COLO668 (cell line): ENCODE measurements at regions not wholly inside any gene's neighbourhood (a gene's known extent, or its start where the extent isn't known, plus 50 kb on each side); places are given as distances from the start of the nearest gene placed in this dataset.
"Not testable (repeated sequence)": the region's sequence is repeated elsewhere in the genome, so short reads cannot be mapped to it uniquely, and the experiment has no call there.

Experiments
- DNase-seq: peaks from one replicate; lab custom pipeline; 2025; ENCODE audit not compliant: unreplicated experiment; lab: John Stamatoyannopoulos, UW

GRCh38 chr16:33992513-33993177, 533.2 kb downstream of the TP53TG3F start:
- DNase-seq, result not testable (repeated sequence)

GRCh38 chr16:33994207-33994606, 534.8 kb downstream of the TP53TG3F start:
- not testable (repeated sequence) for DNase-seq

GRCh38 chr16:33995821-33996372, 536.5 kb downstream of the TP53TG3F start:
- DNase-seq, result not testable (repeated sequence)

- not testable (repeated sequence) for DNase-seq
These were observed 541.8 kb downstream of the TP53TG3F start for GRCh38 chr16:34001184-34001583.

- not testable (repeated sequence) for DNase-seq
These were observed 542.5 kb downstream of the TP53TG3F start for GRCh38 chr16:34001961-34002360.

- DNase-seq, result not testable (repeated sequence)
These were observed 555.7 kb downstream of the TP53TG3F start for GRCh38 chr16:34014841-34015820.

- DNase-seq, result not testable (repeated sequence)
These were observed 558.9 kb downstream of the TP53TG3F start for GRCh38 chr16:34018277-34018676.

GRCh38 chr16:34050787-34051320, 591.4 kb downstream of the TP53TG3F start:
- DNase-seq, result no peak

GRCh38 chr16:34054137-34054536, 594.7 kb downstream of the TP53TG3F start:
- no peak for DNase-seq

GRCh38 chr16:34054969-34055368, 595.6 kb downstream of the TP53TG3F start:
- no peak for DNase-seq

- DNase-seq, result not testable (repeated sequence)
These were observed 603.3 kb downstream of the TP53TG3F start for GRCh38 chr16:34062620-34063253.

GRCh38 chr16:34063498-34064157, 604.2 kb downstream of the TP53TG3F start:
- DNase-seq, result not testable (repeated sequence)

GRCh38 chr16:34064602-34065001, 605.2 kb downstream of the TP53TG3F start:
- DNase-seq, result not testable (repeated sequence)

GRCh38 chr16:34069731-34070130, 610.3 kb downstream of the TP53TG3F start:
- DNase-seq, result not testable (repeated sequence)

- DNase-seq, result no peak
These were observed 619.3 kb downstream of the TP53TG3F start for GRCh38 chr16:34078691-34079090.

GRCh38 chr16:34085038-34085437, 625.6 kb downstream of the TP53TG3F start:
- not testable (repeated sequence) for DNase-seq

- DNase-seq, result not testable (repeated sequence)
These were observed 635.6 kb downstream of the TP53TG3F start for GRCh38 chr16:34095006-34095405.

GRCh38 chr16:34096911-34097310, 637.5 kb downstream of the TP53TG3F start:
- not testable (repeated sequence) for DNase-seq

- not testable (repeated sequence) for DNase-seq
These were observed 637.9 kb downstream of the TP53TG3F start for GRCh38 chr16:34097326-34097725.

GRCh38 chr16:34098033-34098432, 638.6 kb downstream of the TP53TG3F start:
- not testable (repeated sequence) for DNase-seq
